Amygdala (tissue), 56 donors: ENCODE measurements at regions not wholly inside any gene's neighbourhood (a gene's known extent, or its start where the extent isn't known, plus 50 kb on each side); places are given as distances from the start of the nearest gene placed in this dataset.
"Not testable (repeated sequence)": the region's sequence is repeated elsewhere in the genome, so short reads cannot be mapped to it uniquely, and the experiment has no call there.

Experiments used
- DNase-seq, 56 donors: peaks; one replicate each; lab custom pipeline; 2025; lab: John Stamatoyannopoulos, UW

- DNase-seq: no peak
Observed at GRCh38 chr10:131833446-131834080, 67.2 kb upstream of the PPP2R2D start.

- no peak for DNase-seq
Observed at GRCh38 chr10:131834152-131834810, 66.5 kb upstream of the PPP2R2D start.

GRCh38 chr10:131838966-131839742 is 61.7 kb upstream of the PPP2R2D start:
- DNase-seq: no peak

GRCh38 chr10:131839880-131840787 is 60.7 kb upstream of the PPP2R2D start:
- DNase-seq: not testable (repeated sequence)

GRCh38 chr10:131840788-131841118 is 60.1 kb upstream of the PPP2R2D start:
- no peak for DNase-seq

- no peak for DNase-seq
Observed at GRCh38 chr10:131841131-131841660, 59.6 kb upstream of the PPP2R2D start.

GRCh38 chr10:131841661-131842139 is 59.1 kb upstream of the PPP2R2D start:
- no peak for DNase-seq

- no peak for DNase-seq
Observed at GRCh38 chr10:131842351-131843088, 58.3 kb upstream of the PPP2R2D start.

- no peak for DNase-seq
Observed at GRCh38 chr10:131843089-131843595, 57.7 kb upstream of the PPP2R2D start.

GRCh38 chr10:131843881-131844284 is 56.9 kb upstream of the PPP2R2D start:
- no peak for DNase-seq

GRCh38 chr10:131844529-131845084 is 56.2 kb upstream of the PPP2R2D start:
- no peak for DNase-seq

GRCh38 chr10:131845505-131846239 is 55.1 kb upstream of the PPP2R2D start:
- DNase-seq: no peak

GRCh38 chr10:131846240-131847101 is 54.3 kb upstream of the PPP2R2D start:
- no peak for DNase-seq

GRCh38 chr10:131847241-131847783 is 53.5 kb upstream of the PPP2R2D start:
- no peak for DNase-seq

- DNase-seq: no peak
Observed at GRCh38 chr10:131848296-131848695, 52.5 kb upstream of the PPP2R2D start.

- DNase-seq: no peak
Observed at GRCh38 chr10:131848741-131849590, 51.8 kb upstream of the PPP2R2D start.
